ENCODE measurements at regions not wholly inside any gene's neighbourhood (a gene's known extent, or its start where the extent isn't known, plus 50 kb on each side); places are given as distances from the start of the nearest gene placed in this dataset.

- no CpG with 5 or more reads among the region's 2 CpGs for WGBS (ENCODE audit: insufficient coverage, low coverage, low lambda C conversion rate, missing lambda C conversion rate)
- no peak for TF ChIP-seq POLR2A (IDR thresholded peaks at IDR 0.05)
- TF ChIP-seq CTCF (IDR thresholded peaks at IDR 0.05) = no peak
- Histone ChIP-seq H3K9me3 (no peaks in the 10 kb centered on the region), H3K27ac (no peak overlapping the region), H3K27me3 (no peaks in the 10 kb centered on the region), H3K36me3 (no peaks in the 10 kb centered on the region), H3K4me1 (no peaks in the 10 kb centered on the region), H3K4me3 (no peak overlapping the region)
- intact Hi-C loops (cut with DNase I) = no loop called here
- DNase-seq (no peak), ATAC-seq (no peak)
Measured at GRCh38 chrY:17318631-17319030, 561.4 kb downstream of the CDY2B start.

GRCh38 chrY:17277056-17277455 lies 603.0 kb downstream of the CDY2B start:
- intact Hi-C loops (cut with DNase I) = no loop called here
- no peaks in the 10 kb centered on the region for H3K9me3 ChIP-seq
- H3K36me3 ChIP-seq = no peaks in the 10 kb centered on the region
- H3K27me3 ChIP-seq = no peaks in the 10 kb centered on the region
- no peak for TF ChIP-seq POLR2A (IDR thresholded peaks at IDR 0.05)
- TF ChIP-seq CTCF (IDR thresholded peaks at IDR 0.05) = no peak
- H3K4me1 ChIP-seq = no peaks in the 10 kb centered on the region
- ATAC-seq (no peak), DNase-seq (no peak)
- H3K4me3 ChIP-seq = no peak overlapping the region
- H3K27ac ChIP-seq = no peak overlapping the region

GRCh38 chrY:17259497-17259896 lies 620.5 kb downstream of the CDY2B start:
- TF ChIP-seq POLR2A (IDR thresholded peaks at IDR 0.05) = no peak
- no peak for TF ChIP-seq CTCF (IDR thresholded peaks at IDR 0.05)

GRCh38 chrY:17238406-17238805 lies 641.6 kb downstream of the CDY2B start:
- no peak for ATAC-seq
- TF ChIP-seq POLR2A (IDR thresholded peaks at IDR 0.05) (no peak), CTCF (IDR thresholded peaks at IDR 0.05) (no peak)
- H3K27me3 ChIP-seq = no peaks in the 10 kb centered on the region
- no peaks in the 10 kb centered on the region for H3K9me3 ChIP-seq
- H3K4me3 ChIP-seq = no peak overlapping the region
- no peaks in the 10 kb centered on the region for H3K4me1 ChIP-seq
- no peak overlapping the region for H3K27ac ChIP-seq
- H3K36me3 ChIP-seq = no peaks in the 10 kb centered on the region
- WGBS (ENCODE audit: insufficient coverage, low coverage, low lambda C conversion rate, missing lambda C conversion rate) = no CpG with 5 or more reads among the region's 2 CpGs
- no peak for DNase-seq
- intact Hi-C loops (cut with DNase I) = no loop called here

More at GRCh38 chrY:17259497-17259896, 620.5 kb downstream of the CDY2B start:
- Histone ChIP-seq H3K4me1 (no peaks in the 10 kb centered on the region), H3K27me3 (no peaks in the 10 kb centered on the region), H3K4me3 (no peak overlapping the region), H3K27ac (no peak overlapping the region), H3K36me3 (no peaks in the 10 kb centered on the region), H3K9me3 (no peaks in the 10 kb centered on the region)
- DNase-seq (no peak), ATAC-seq (no peak)
- intact Hi-C loops (cut with DNase I) = no loop called here

GRCh38 chrY:17235769-17236168 lies 644.3 kb downstream of the CDY2B start:
- Histone ChIP-seq H3K27ac (no peak overlapping the region), H3K27me3 (no peaks in the 10 kb centered on the region), H3K4me1 (no peaks in the 10 kb centered on the region), H3K9me3 (no peaks in the 10 kb centered on the region), H3K36me3 (no peaks in the 10 kb centered on the region), H3K4me3 (no peak overlapping the region)
- no peak for DNase-seq
- no peak for ATAC-seq
- intact Hi-C loops (cut with DNase I) = no loop called here
- no peak for TF ChIP-seq CTCF (IDR thresholded peaks at IDR 0.05)
- no peak for TF ChIP-seq POLR2A (IDR thresholded peaks at IDR 0.05)
- no CpG with 5 or more reads among the region's 2 CpGs for WGBS (ENCODE audit: insufficient coverage, low coverage, low lambda C conversion rate, missing lambda C conversion rate)
